ENCODE measurements at regions not wholly inside any gene's neighbourhood (a gene's known extent, or its start where the extent isn't known, plus 50 kb on each side); places are given as distances from the start of the nearest gene placed in this dataset.

- TF ChIP-seq CTCF (IDR thresholded peaks at IDR 0.05) (no peak), POLR2AphosphoS5 (IDR thresholded peaks at IDR 0.05) (no peak), POLR2A (IDR thresholded peaks at IDR 0.05) (no peak), EP300 (IDR thresholded peaks at IDR 0.05) (no peak)
These were observed 69.7 kb upstream of the NCK2 start for GRCh38 chr2:105674859-105675541.
